Kidney (tissue), 13 donors: ENCODE measurements at regions not wholly inside any gene's neighbourhood (a gene's known extent, or its start where the extent isn't known, plus 50 kb on each side); places are given as distances from the start of the nearest gene placed in this dataset.

Experiments used
- DNase-seq, 5 donors: peaks; one replicate each; pipeline ENCODE4 v3.0.0-alpha.2; 2013 to 2020
- FAIRE-seq: peaks from 2 replicates; lab custom pipeline; 2012; peaks lifted over from hg19 to GRCh38; lab: Jason Lieb, UNC
- H3K27ac ChIP-seq, 2 donors: one replicate each; pipeline ENCODE4 v1.7.0; 2013; ENCODE audit warnings: low read depth in 2 of 2, low read length in 2 of 2, inconsistent platforms in 1 of 2
- H3K27me3 ChIP-seq: one replicate; pipeline ENCODE4 v1.7.1; 2013; ENCODE audit warnings: low read length, inconsistent platforms; ENCODE audit not compliant: control insufficient read depth, insufficient read depth
- H3K36me3 ChIP-seq, 3 donors: one replicate each; pipeline versions ENCODE4 v1.7.0 to v1.7.1; 2013; ENCODE audit warnings: low read length in 3 of 3, control low read depth in 1 of 3, inconsistent platforms in 1 of 3; ENCODE audit not compliant: insufficient read depth in 3 of 3, control insufficient read depth in 2 of 3
- H3K4me1 ChIP-seq, 3 donors: one replicate each; pipeline versions ENCODE4 v1.7.0 to v1.7.1; 2013; ENCODE audit warnings: low read length in 3 of 3, inconsistent platforms in 1 of 3, low read depth in 1 of 3; ENCODE audit not compliant: control insufficient read depth in 2 of 3, insufficient read depth in 2 of 3
- H3K4me3 ChIP-seq, 3 donors: one replicate each; pipeline versions ENCODE4 v1.7.0 to v1.8.1; 2013; ENCODE audit warnings: low read length in 3 of 3, control low read depth in 1 of 3, inconsistent platforms in 1 of 3
- H3K9ac ChIP-seq, 3 donors: one replicate each; pipeline versions ENCODE4 v1.7.0 to v1.7.1; 2013; ENCODE audit warnings: low read length in 3 of 3, control low read depth in 1 of 3, inconsistent platforms in 1 of 3
- H3K9me3 ChIP-seq, 3 donors: one replicate each; pipeline versions ENCODE4 v1.7.0 to v1.7.1; 2013; ENCODE audit warnings: low read length in 3 of 3, control low read depth in 1 of 3, inconsistent platforms in 1 of 3; ENCODE audit not compliant: control insufficient read depth in 2 of 3, insufficient read depth in 1 of 3
- CTCF ChIP-seq: IDR thresholded peaks from 3 replicates; pipeline ENCODE4 v1.5.1; 2012; ENCODE audit warnings: mild to moderate bottlenecking, moderate library complexity, borderline replicate concordance; ENCODE audit not compliant: insufficient read depth; ENCODE audit errors: extremely low read depth
- intact Hi-C: fragments of 100-400 bp; cut with DNase I; formaldehyde crosslinking; loops from one replicate; pipeline ENCODE4 v1.11.1; 2022
- donor health status: control.
- donor health status: control.
- donor health status: control.
- donor health status: control.
- donor health status: control.
- donor health status: DM: yes; HTN: yes; CAD: no.
- donor health status: Normal renal cell carcinoma (clear cell type).

GRCh38 chr3:178302966-178303930 is 233.0 kb upstream of the KCNMB2 start:
- H3K27ac ChIP-seq = no peak overlapping the region
- H3K27me3 ChIP-seq = no peaks in the 10 kb centered on the region
- no peaks in the 10 kb centered on the region for H3K4me1 ChIP-seq
- H3K9me3 ChIP-seq = no peaks in the 10 kb centered on the region
- no peaks in the 10 kb centered on the region for H3K36me3 ChIP-seq
- FAIRE-seq (no peak), DNase-seq (no peak)
- intact Hi-C loops = no loop called here
- H3K9ac ChIP-seq = no peak overlapping the region
- H3K4me3 ChIP-seq = no peak overlapping the region
- TF ChIP-seq CTCF = no peak

GRCh38 chr3:178304758-178305467 is 231.3 kb upstream of the KCNMB2 start:
- DNase-seq (no peak), FAIRE-seq (no peak)
- intact Hi-C loops = no loop called here
- TF ChIP-seq CTCF = no peak
- no peaks in the 10 kb centered on the region for H3K36me3 ChIP-seq
- H3K9ac ChIP-seq = no peak overlapping the region
- H3K27me3 ChIP-seq = no peaks in the 10 kb centered on the region
- no peaks in the 10 kb centered on the region for H3K4me1 ChIP-seq
- no peak overlapping the region for H3K27ac ChIP-seq
- H3K4me3 ChIP-seq = no peak overlapping the region
- H3K9me3 ChIP-seq = no peaks in the 10 kb centered on the region

- Histone ChIP-seq H3K9me3 (no peaks in the 10 kb centered on the region), H3K4me1 (no peaks in the 10 kb centered on the region), H3K27ac (no peak overlapping the region), H3K4me3 (no peak overlapping the region), H3K27me3 (no peaks in the 10 kb centered on the region), H3K36me3 (no peaks in the 10 kb centered on the region), H3K9ac (no peak overlapping the region)
- no peak for DNase-seq
- intact Hi-C loops = no loop called here
- no peak for TF ChIP-seq CTCF
- no peak for FAIRE-seq
Observed at GRCh38 chr3:178306432-178307115, 229.7 kb upstream of the KCNMB2 start.
